A549 (cell line): ENCODE measurements at regions not wholly inside any gene's neighbourhood (a gene's known extent, or its start where the extent isn't known, plus 50 kb on each side); places are given as distances from the start of the nearest gene placed in this dataset.

ENCODE experiments used
- ATAC-seq, 2 experiments: fragments of 200-7000 bp in 1 of 2; fragments of >200 bp in 1 of 2; cut with Nextera tagmentation in 1 of 2; cut with Tn5 transposase in 1 of 2; 3 replicates each; pipeline versions ENCODE4 v1.8.0 to v1.9.1; 2018 to 2020; ENCODE audit warnings: mild to moderate bottlenecking in 1 of 2, moderate library complexity in 1 of 2
- CTCF ChIA-PET: fragments of 300-600 bp; sonication (Branson Sonifier 250); formaldehyde crosslinking; extraction: SDS; loops from one replicate; lab custom pipeline; 2021; ENCODE audit warnings: antibody characterized with exemption, inconsistent platforms; lab: Yijun Ruan, JAX
- POLR2A ChIA-PET: fragments of 350-600 bp; formaldehyde crosslinking; extraction: SDS; loops from one replicate; lab custom pipeline; 2021; ENCODE audit warnings: antibody characterized with exemption, inconsistent platforms; lab: Yijun Ruan, JAX
- DNase-seq, 2 experiments: peaks; one replicate each; pipeline versions ENCODE4 v3.0.0 to v3.0.0-alpha.2; 2011 to 2016; ENCODE audit warnings: low read depth in 1 of 2, low spot score in 1 of 2
- FAIRE-seq: peaks from 2 replicates; lab custom pipeline; 2011; peaks lifted over from hg19 to GRCh38; lab: Jason Lieb, UNC
- H3K27ac ChIP-seq, 2 experiments: fragments of >200 bp; sonication (Bioruptor Twin); formaldehyde crosslinking; 3 replicates each; pipeline ENCODE4 v1.5.1; 2016 to 2017
- H3K4me1 ChIP-seq: fragments of >200 bp; sonication (Bioruptor Twin); formaldehyde crosslinking; 3 replicates; pipeline ENCODE4 v1.6.1; 2016
- H3K4me2 ChIP-seq: fragments of >200 bp; sonication (Bioruptor Twin); formaldehyde crosslinking; 3 replicates; pipeline ENCODE4 v1.6.1; 2016
- H3K4me3 ChIP-seq: fragments of >200 bp; sonication (Bioruptor Twin); formaldehyde crosslinking; 3 replicates; pipeline ENCODE4 v1.5.1; 2016
- H3K9me3 ChIP-seq: fragments of >200 bp; sonication (Bioruptor Twin); formaldehyde crosslinking; 3 replicates; pipeline ENCODE4 v1.6.1; 2016
- CHD2 ChIP-seq: fragments of 150-350 bp; IDR thresholded peaks from 2 replicates; pipeline ENCODE4 v1.6.1; 2014; ENCODE audit warnings: low read length; ENCODE audit not compliant: partially characterized antibody
- EHMT2 ChIP-seq: fragments of 200-600 bp; sonication (generic); IDR thresholded peaks from 2 replicates; pipeline ENCODE4 v1.6.1; 2016; ENCODE audit warnings: antibody characterized with exemption, low read depth, mild to moderate bottlenecking, moderate library complexity
- ESRRA ChIP-seq: fragments of 150-350 bp; IDR thresholded peaks from 2 replicates; pipeline ENCODE4 v1.6.1; 2014; ENCODE audit warnings: mild to moderate bottlenecking, low read length, borderline replicate concordance
- FOSL2 ChIP-seq, 2 experiments: fragments of 450-650 bp in 1 of 2; fragments of >200 bp in 1 of 2; sonication (Bioruptor Twin) in 1 of 2; formaldehyde crosslinking; IDR thresholded peaks; 2 replicates each; pipeline versions ENCODE4 v1.5.0 to v1.6.1; 2016 to 2020; ENCODE audit warnings: mild to moderate bottlenecking in 1 of 2, moderate library complexity in 1 of 2
- GATA3 ChIP-seq: IDR thresholded peaks from 2 replicates; pipeline ENCODE4 v1.6.1; 2012; ENCODE audit warnings: borderline replicate concordance
- HDAC2 ChIP-seq: fragments of 200-600 bp; sonication (generic); IDR thresholded peaks from 2 replicates; pipeline ENCODE4 v1.6.1; 2016
- HOXB13 ChIP-seq: fragments of 250-450 bp; sonication (Bioruptor Pico); IDR thresholded peaks from 2 replicates; pipeline ENCODE4 v1.5.0; 2020; ENCODE audit warnings: low read depth, mild to moderate bottlenecking, moderate library complexity
- JUNB ChIP-seq: fragments of >200 bp; sonication (Bioruptor Twin); formaldehyde crosslinking; IDR thresholded peaks from 2 replicates; pipeline ENCODE4 v1.6.1; 2016
- KDM1A ChIP-seq: fragments of 200-600 bp; sonication (generic); IDR thresholded peaks from 2 replicates; pipeline ENCODE4 v1.6.1; 2016; ENCODE audit warnings: low read depth, mild to moderate bottlenecking
- MAFK ChIP-seq: fragments of 450-650 bp; IDR thresholded peaks from 2 replicates; pipeline ENCODE4 v1.6.1; 2014; ENCODE audit not compliant: partially characterized antibody
- MAX ChIP-seq: IDR thresholded peaks from 2 replicates; pipeline ENCODE4 v1.6.1; 2012
- MAZ ChIP-seq: fragments of 150-350 bp; IDR thresholded peaks from 2 replicates; pipeline ENCODE4 v1.6.1; 2014; ENCODE audit warnings: antibody characterized with exemption, low read depth, low read length, borderline replicate concordance
- MYC ChIP-seq: IDR thresholded peaks from 2 replicates; pipeline ENCODE4 v1.6.1; 2012; ENCODE audit warnings: mild to moderate bottlenecking, inconsistent platforms, low read length, improper control_type of control experiment, borderline replicate concordance
- POLR2A ChIP-seq: IDR thresholded peaks from 2 replicates; pipeline ENCODE4 v1.6.1; 2012; ENCODE audit warnings: mild to moderate bottlenecking, low read length
- POLR2AphosphoS2 ChIP-seq: conservative IDR thresholded peaks from 2 replicates; pipeline ENCODE4 v1.6.1; 2012; ENCODE audit warnings: low read length, improper control_type of control experiment, inconsistent platforms
- RAD21 ChIP-seq, 2 experiments: fragments of >200 bp in 1 of 2; sonication (Bioruptor Twin) in 1 of 2; formaldehyde crosslinking in 1 of 2; IDR thresholded peaks in 1 of 2; conservative IDR thresholded peaks in 1 of 2; 2 replicates in 1 of 2; 3 replicates in 1 of 2; pipeline ENCODE4 v1.6.1; 2012 to 2018; ENCODE audit warnings: inconsistent platforms in 1 of 2
- RCOR1 ChIP-seq: fragments of 150-350 bp; IDR thresholded peaks from 2 replicates; pipeline ENCODE4 v1.6.1; 2014; ENCODE audit warnings: antibody characterized with exemption, low read length, low read depth
- SREBF2 ChIP-seq: fragments of 450-650 bp; IDR thresholded peaks from 2 replicates; pipeline ENCODE4 v1.6.1; 2014; ENCODE audit warnings: mild to moderate bottlenecking, moderate library complexity
- ZC3H11A ChIP-seq: fragments of 450-650 bp; IDR thresholded peaks from 2 replicates; pipeline ENCODE4 v1.6.1; 2014; ENCODE audit warnings: antibody characterized with exemption, mild to moderate bottlenecking
- ZNF302 ChIP-seq: fragments of 250-450 bp; sonication (Bioruptor Pico); IDR thresholded peaks from 2 replicates; pipeline ENCODE4 v1.9.0; 2021; ENCODE audit warnings: inconsistent platforms, mild to moderate bottlenecking, moderate library complexity
- WGBS: methylation state at CpG from one replicate; pipeline ENCODE4 v1.1.6; 2017; ENCODE audit errors: missing lambda C conversion rate; 5-methylcytosine and 5-hydroxymethylcytosine counted together
- TF ChIP-seq, protein P1 (sequence below): fragments of 450-650 bp; IDR thresholded peaks from 2 replicates; pipeline ENCODE4 v1.6.1; 2014; ENCODE audit warnings: antibody characterized with exemption
- TF ChIP-seq, protein P2 (sequence below): IDR thresholded peaks from 2 replicates; pipeline ENCODE4 v1.6.1; 2012

DNA sequence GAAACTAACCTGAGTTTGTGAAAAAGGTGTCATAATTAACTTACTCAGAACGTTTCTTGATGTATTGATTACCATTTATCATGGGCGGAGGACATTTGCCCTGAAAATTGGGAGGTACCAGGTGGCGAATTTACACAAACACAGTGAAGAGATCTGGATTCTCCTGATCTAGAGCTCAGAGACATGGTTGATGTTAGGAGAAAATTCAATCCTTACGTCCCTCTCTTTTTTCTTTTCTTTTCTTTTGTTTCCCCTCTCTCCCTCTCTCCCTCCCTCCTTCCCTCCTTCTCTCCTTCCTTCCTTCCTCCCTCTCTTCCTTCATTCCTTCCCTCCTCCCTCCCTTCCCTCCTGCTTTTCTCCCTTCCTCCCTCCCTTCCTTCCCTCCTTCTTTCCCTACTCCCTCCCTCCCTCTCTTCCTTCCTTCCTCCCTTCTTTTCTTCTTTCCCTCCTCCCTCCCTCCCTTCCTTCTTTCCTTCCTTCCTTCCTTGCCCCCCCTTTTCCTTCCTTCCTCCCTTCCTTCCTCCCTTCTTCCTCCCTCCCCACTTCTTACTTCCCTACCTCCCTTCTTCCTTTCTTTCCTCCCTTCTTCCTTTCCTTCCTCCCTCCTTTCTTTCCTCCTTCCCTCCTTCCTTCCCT, 234.1 kb downstream of the OTOR start:
- Histone ChIP-seq H3K27ac (no peak overlapping the region), H3K4me3 (no peak overlapping the region), H3K9me3 (no peaks in the 10 kb centered on the region), H3K4me1 (no peaks in the 10 kb centered on the region), H3K4me2 (no peak overlapping the region)
- 10% methylated on average over 4 of the region's 4 CpGs for WGBS
- FAIRE-seq (no peak), DNase-seq (no peak), ATAC-seq (no peak)
- POLR2A ChIA-PET: no interaction called here
- CTCF ChIA-PET: interaction anchor here (0.8 kb wide), 1 partner anchor 9 kb away, joined by 4 read pairs; no protein-coding TSS in a partner anchor
- no peak for TF ChIP-seq POLR2A
- TF ChIP-seq, protein P1, sequence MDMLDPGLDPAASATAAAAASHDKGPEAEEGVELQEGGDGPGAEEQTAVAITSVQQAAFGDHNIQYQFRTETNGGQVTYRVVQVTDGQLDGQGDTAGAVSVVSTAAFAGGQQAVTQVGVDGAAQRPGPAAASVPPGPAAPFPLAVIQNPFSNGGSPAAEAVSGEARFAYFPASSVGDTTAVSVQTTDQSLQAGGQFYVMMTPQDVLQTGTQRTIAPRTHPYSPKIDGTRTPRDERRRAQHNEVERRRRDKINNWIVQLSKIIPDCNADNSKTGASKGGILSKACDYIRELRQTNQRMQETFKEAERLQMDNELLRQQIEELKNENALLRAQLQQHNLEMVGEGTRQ: no peak
- TF ChIP-seq HOXB13: no peak

DNA sequence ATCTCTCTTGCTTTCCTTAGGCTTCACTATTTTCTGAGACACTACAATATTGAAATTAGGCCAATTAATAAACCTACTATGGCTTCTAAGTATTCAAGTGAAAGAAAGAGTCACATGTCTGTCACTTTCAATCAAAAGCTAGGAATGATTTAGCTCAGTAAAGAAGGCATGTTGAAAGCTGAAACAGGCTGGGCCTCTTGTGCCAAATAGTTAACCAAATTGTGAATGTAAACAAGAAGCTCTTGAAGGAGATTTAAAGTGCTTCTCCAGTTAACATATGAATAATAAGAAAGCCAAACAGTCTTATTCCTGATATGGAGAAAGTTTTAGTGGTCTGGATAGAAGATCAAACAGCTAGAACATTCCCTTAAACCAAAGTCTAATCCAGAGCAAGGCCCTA, 236.3 kb downstream of the OTOR start:
- DNase-seq (no peak), ATAC-seq (no peak), FAIRE-seq (no peak)
- Histone ChIP-seq H3K9me3 (no peaks in the 10 kb centered on the region), H3K4me3 (no peak overlapping the region), H3K27ac (no peak overlapping the region), H3K4me2 (no peak overlapping the region), H3K4me1 (no peaks in the 10 kb centered on the region)
- TF ChIP-seq, protein P2, sequence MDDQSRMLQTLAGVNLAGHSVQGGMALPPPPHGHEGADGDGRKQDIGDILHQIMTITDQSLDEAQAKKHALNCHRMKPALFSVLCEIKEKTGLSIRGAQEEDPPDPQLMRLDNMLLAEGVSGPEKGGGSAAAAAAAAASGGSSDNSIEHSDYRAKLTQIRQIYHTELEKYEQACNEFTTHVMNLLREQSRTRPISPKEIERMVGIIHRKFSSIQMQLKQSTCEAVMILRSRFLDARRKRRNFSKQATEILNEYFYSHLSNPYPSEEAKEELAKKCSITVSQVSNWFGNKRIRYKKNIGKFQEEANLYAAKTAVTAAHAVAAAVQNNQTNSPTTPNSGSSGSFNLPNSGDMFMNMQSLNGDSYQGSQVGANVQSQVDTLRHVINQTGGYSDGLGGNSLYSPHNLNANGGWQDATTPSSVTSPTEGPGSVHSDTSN: no peak
- TF ChIP-seq MAZ (no peak), ESRRA (no peak), POLR2AphosphoS2 (no peak), KDM1A (no peak), MYC (no peak), EHMT2 (no peak), JUNB (no peak), SREBF2 (no peak), GATA3 (no peak), ZNF302 (CRISPR knock-in tag) (no peak), ZC3H11A (no peak), FOSL2 (IDR thresholded peaks at IDR 0.05) (no peak), FOSL2 (CRISPR knock-in tag; IDR thresholded peaks at IDR 0.05) (no peak)
- ChIA-PET CTCF (interaction anchor here (0.6 kb wide), 1 partner anchor 228 kb away, joined by 3 read pairs; no protein-coding TSS in a partner anchor), POLR2A (no interaction called here)

DNA sequence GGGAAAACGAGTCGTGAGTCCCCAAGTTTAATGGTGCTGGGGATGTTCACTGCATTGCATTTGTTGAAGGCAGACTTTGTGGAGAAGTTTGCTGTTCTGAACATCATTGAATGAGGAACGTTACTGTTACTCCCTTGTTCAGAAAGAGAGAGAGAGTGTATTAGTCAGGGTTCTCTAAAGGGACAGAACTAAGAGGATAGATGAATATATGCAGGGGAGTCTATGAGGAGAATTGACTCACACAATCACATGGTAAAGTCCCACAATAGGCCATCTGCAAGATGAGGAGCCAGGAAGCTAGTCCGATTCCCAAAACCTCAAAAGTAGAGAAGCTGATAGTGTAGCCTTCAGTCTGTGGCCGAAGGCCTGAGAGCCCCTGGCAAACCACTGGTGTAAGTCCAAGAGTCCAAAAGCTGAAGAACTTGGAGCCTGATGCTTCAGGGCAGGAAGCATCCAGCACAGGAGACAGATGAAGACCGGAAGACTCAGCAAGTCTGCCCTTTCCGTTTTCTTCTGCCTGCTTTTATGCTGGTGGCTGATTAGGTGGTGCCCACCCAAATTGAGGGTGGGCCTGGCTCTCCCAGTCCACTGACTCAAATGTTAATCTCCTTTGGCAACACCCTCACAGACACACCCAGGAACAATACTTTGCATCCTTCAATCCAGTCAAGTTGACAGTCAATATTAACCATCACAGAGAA, 223.5 kb upstream of the PCSK2 start:
- no peak overlapping the region for H3K4me2 ChIP-seq
- no peaks in the 10 kb centered on the region for H3K9me3 ChIP-seq
- no peak overlapping the region for H3K27ac ChIP-seq
- FAIRE-seq: no peak
- CTCF ChIA-PET: interaction anchor here (0.6 to 1.2 kb wide), 2 partner anchors 16 to 20 kb away, joined by 3 read pairs; no protein-coding TSS in a partner anchor
- H3K4me3 ChIP-seq: no peak overlapping the region
- ATAC-seq: no peak
- TF ChIP-seq GATA3 (no peak), RAD21 (conservative IDR thresholded peaks at IDR 0.05 in 1 of 2, IDR thresholded peaks at IDR 0.05 in 1 of 2) (no peak), HOXB13 (no peak), MAFK (no peak), ESRRA (no peak), MAX (no peak), RCOR1 (no peak), HDAC2 (no peak), CHD2 (no peak)
- no peak for DNase-seq
- POLR2A ChIA-PET: interaction anchor here (0.7 kb wide), 1 partner anchor 8 kb away, joined by 3 read pairs; no protein-coding TSS in a partner anchor
- H3K4me1 ChIP-seq: no peaks in the 10 kb centered on the region
- WGBS: 12% methylated on average over 7 of the region's 7 CpGs
